K562 (cell line): ENCODE measurements at regions not wholly inside any gene's neighbourhood (a gene's known extent, or its start where the extent isn't known, plus 50 kb on each side); places are given as distances from the start of the nearest gene placed in this dataset.

Source experiments
- small RNA-seq: library from RNA; depleted of rRNA; stranded (forward); fragments of <200 nt; gene quantifications from one replicate; pipeline ENCODE3, GENCODE V24; 2014

Small RNA genes lying in the stretch of these regions (small RNA-seq; reads per million reads assigned to genes)
- 6.6 reads per million, percentile 94 among the genes with 10 or more reads in this experiment for gene RNA5SP528
